GM21360 (cell line): ENCODE measurements at regions not wholly inside any gene's neighbourhood (a gene's known extent, or its start where the extent isn't known, plus 50 kb on each side); places are given as distances from the start of the nearest gene placed in this dataset.

ENCODE experiments used
- ATAC-seq: cut with Tn5 transposase; IDR thresholded peaks from one replicate; pipeline ENCODE4 v1.9.1; 2021; ENCODE audit warnings: mild to moderate bottlenecking, moderate library complexity; ENCODE audit not compliant: unreplicated experiment

- no peak for ATAC-seq
Observed at GRCh38 chr4:61036071-61036684, 163.9 kb upstream of the ADGRL3 start.

DNA sequence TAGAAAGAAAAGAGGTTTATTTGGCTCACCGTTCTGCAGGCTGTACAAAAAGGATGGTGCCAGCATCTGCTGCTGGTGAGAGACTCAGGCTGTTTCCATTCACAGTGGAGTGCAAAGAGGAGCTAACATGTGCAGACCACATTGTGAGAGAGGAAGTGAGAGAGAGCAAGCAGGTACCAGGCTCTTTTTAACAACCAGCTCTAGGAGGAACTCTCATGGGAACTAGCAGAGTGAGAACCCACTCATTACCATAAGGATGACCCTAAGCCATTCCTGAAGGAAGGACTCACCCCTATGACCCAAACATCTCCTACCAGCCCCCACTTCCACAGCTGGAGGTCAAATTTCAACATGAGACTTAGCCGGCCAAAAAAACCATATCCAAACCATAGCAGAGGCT lies 158.6 kb upstream of the ADGRL3 start:
- no peak for ATAC-seq

DNA sequence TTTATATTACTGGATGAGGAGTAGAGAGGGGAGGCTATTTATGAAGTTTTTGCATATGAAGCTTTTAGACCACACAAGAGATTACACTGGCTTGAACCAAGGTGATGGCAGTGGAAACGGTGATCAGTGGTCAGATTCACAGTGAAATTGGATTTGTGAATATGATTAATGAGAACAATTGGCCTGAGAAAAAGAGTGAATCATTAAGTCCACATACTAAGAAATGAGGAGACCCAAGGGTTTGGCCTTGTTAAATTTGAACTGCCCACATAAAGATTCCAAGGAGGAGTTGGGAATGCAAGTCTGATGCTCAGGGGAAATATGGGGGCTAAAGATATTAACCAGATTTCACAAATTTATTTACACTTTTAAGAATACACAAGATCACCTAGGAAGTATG lies 155.3 kb upstream of the ADGRL3 start:
- ATAC-seq, result no peak

DNA sequence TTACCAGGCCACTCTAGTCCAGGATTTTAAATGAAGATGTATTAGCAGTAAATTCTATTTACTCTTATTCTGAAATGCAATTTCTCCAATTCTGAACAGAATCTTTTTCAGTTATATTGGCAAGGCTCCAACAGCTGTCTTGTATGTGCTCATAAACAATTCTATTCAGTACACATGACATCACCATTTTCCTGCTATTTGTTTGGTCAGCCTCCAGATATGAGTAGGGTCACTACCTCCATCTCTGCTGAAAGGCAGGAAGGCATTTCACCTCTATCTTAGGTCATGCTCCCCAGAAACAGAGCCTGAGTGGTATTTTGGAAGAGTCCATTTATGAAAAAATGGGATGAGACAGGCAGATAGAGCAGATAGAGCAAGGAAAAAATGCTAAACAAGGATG lies 151.1 kb upstream of the ADGRL3 start:
- no peak for ATAC-seq

DNA sequence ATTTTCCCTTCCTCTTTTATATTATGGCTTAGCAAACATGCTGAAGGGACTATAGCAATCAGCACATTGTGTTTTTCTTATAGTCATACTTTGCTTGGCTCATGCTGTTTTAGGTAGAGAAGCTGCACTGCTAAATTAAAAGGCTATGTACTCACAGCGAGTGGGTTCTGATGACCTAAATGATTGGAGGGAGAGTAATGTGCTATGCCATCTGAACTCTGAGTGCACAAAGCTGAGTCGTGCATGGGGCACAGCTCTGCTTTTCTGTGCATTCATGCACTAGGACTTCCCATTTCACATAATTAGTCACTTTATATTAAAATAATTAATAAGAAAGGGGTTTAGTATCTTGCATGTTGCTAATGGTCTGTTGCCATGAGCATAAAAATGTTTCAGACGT lies 132.7 kb upstream of the ADGRL3 start:
- no peak for ATAC-seq

DNA sequence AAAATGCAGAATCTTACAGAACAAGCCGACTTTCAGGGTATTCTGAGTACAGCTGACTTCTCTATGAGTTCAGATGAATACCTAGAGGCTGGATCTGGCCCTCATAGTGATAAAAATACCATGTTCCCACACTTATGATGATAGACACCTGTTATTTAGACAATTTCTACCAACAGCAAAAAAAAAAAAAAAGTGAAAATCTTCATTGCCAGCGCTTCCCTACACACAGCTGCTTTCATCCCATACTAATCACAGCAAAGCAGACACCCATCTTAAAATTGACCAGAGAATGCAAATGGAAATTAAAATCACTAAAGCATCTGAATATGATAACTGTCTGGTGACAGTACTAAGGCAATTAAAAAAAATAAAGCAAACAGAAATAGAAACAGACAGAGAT lies 132.1 kb upstream of the ADGRL3 start:
- no peak for ATAC-seq

DNA sequence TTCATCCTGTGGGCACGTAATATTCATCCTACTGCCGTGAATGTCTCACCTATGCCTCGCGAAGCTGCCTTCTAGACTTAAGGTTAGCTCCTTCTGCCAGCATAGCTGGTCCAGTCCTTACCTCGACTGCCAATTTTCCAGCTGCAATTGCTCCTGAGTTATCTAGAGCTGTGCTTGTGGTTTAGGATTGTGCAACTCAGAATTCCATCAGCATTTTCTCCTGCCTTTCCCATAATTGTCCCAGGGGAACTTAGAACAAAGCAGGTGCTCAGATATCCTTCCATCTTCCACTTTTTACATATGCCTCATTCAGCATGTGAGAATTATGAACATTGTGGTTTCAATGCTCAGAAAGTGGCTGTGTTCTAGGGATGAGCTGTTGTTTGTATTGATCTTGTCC lies 131.4 kb upstream of the ADGRL3 start:
- ATAC-seq, result no peak

DNA sequence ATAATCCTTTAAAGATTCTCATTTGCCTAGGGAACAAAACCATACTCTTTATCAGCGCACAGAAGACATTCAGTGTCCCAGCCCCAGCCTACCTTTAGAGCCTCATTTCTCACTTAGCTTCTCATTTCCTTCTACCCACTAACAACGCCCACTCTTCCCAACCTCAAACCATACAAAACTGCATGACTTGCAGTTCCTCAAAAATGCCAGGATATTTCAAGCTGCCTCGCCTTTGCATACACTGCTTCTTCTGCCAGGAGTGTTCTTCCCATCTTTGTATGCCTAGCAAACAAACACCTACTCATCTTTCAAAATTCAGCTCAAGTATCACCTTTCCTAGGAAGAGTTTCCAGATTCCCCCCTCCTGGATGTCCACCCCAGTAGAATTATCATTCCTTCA lies 129.9 kb upstream of the ADGRL3 start:
- ATAC-seq, result no peak

DNA sequence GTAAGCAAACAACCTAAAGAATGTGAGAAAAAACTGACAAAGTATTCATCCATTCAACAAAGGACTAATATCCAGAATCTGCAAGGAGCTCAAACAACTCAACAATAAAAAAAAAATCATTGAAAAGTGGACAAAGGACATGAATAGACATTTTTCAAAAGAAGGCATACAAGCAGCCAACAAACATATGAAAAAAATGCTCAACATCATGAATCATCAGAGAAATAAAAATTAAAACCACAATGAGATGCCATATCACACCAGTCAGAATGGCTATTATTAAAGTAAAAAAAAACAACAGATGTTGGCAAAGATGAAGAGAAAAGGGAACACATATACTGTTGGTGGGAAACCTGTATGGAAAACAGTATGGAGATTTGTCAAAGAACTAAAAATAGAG lies 120.7 kb upstream of the ADGRL3 start:
- no peak for ATAC-seq

DNA sequence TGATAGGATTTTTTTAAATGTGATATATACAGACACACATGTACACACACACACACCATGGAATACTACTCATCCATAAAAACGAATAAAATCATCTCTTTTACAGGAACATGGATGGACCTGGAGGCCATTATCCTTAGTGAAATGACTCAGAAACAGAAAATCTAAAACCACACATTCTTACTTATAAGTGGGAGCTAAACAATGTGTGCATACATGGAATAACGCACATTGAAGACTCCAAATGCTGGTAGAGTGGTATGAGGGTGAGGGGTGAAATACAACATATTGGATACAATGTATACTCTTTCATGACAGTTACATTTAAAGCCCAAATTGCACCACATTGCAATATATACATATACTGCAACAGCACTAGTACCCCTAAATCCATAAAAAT lies 120.2 kb upstream of the ADGRL3 start:
- no peak for ATAC-seq

DNA sequence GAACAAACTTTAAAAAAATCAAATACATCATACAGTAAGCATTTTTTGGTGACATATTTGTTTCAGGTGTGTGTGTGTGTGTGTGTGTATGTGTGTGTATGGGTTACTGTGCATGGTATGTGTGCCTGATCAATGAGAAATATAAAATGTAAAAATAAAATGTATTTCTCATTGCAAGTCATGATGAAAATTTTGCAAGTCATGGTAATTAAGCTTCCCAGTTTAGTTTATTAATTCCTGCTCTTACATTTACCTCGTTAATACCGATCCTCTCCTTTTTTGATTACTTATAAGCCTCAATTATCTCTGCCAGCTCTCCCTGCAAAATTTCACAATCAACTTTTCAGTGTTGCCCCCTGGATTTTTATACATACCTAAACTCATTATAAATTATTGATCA lies 114.6 kb upstream of the ADGRL3 start:
- no peak for ATAC-seq

DNA sequence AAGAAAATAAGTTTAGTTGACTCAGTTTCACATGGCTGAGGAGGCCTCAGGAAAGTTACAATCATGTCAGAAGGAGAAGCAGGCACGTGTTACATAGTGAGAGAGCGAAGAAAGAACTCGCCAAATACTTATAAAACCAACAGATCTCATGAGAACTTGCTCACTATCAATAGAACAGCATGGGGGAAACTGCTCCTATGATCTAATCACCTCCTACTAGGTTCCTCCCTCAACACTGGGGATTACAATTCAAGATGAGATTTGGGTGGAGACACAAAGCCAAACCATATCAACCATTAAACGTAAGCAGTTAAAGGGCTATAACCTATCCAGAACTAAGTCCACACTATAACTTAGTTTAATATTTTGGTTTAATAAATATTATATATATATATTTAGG lies 113.8 kb upstream of the ADGRL3 start:
- ATAC-seq, result no peak

GRCh38 chr4:61086979-61087378 lies 113.1 kb upstream of the ADGRL3 start:
- ATAC-seq, result no peak

- no peak for ATAC-seq
Observed at GRCh38 chr4:61094854-61095598, 105.1 kb upstream of the ADGRL3 start.

DNA sequence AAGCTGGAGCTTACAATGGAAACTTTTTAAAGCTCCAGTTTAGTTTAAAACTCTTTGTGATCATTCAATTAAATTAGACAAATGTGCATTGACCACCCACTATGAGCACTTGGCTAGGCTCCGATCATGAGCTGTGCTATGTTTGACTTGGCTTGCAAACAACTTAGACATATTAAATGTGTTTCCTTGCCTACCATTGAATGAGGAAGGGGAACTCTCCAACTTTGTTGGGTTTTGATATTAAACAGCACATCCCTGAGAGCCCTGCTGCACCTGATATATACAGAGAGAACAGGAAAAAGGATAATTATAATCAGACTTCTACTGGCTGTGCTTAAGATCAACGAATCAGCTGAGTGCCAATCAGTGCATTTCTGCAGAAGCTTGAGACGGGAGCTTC lies 71.4 kb upstream of the ADGRL3 start:
- ATAC-seq, result no peak

GRCh38 chr4:61129971-61130370 lies 70.2 kb upstream of the ADGRL3 start:
- no peak for ATAC-seq

- no peak for ATAC-seq
Observed at GRCh38 chr4:61143461-61143860, 56.7 kb upstream of the ADGRL3 start.

GRCh38 chr4:61149278-61149677 lies 50.8 kb upstream of the ADGRL3 start:
- ATAC-seq, result no peak
